Psoas muscle (tissue), 7 donors: ENCODE measurements at regions not wholly inside any gene's neighbourhood (a gene's known extent, or its start where the extent isn't known, plus 50 kb on each side); places are given as distances from the start of the nearest gene placed in this dataset.
"Not testable (repeated sequence)": the region's sequence is repeated elsewhere in the genome, so short reads cannot be mapped to it uniquely, and the experiment has no call there.

Source experiments
- ATAC-seq, 4 donors: fragments of 200-7000 bp; cut with Tn5 transposase; one replicate each; pipeline ENCODE4 v1.9.1; 2020; ENCODE audit warnings: moderate library complexity in 3 of 4, mild to moderate bottlenecking in 2 of 4
- DNase-seq, 2 donors: peaks; one replicate each; pipeline ENCODE4 v3.0.0-alpha.2; 2020
- H3K27ac ChIP-seq: fragments of 200-600 bp; one replicate; pipeline ENCODE4 v1.8.0; 2022
- H3K27me3 ChIP-seq, 3 donors: fragments of 200-600 bp in 1 of 3; one replicate each; pipeline versions ENCODE4 v1.6.1 to v1.8.0; 2013 to 2022; ENCODE audit warnings: low read length in 2 of 3, mild to moderate bottlenecking in 2 of 3, moderate library complexity in 1 of 3; ENCODE audit not compliant: insufficient read depth in 3 of 3
- H3K36me3 ChIP-seq, 2 donors: fragments of 200-600 bp in 1 of 2; one replicate each; pipeline versions ENCODE4 v1.6.1 to v1.8.0; 2013 to 2022; ENCODE audit warnings: low read depth in 1 of 2, mild to moderate bottlenecking in 1 of 2, moderate library complexity in 1 of 2; ENCODE audit not compliant: insufficient read depth in 1 of 2
- H3K4me1 ChIP-seq: fragments of 200-600 bp; one replicate; pipeline ENCODE4 v1.8.0; 2022
- H3K4me3 ChIP-seq: fragments of 200-600 bp; one replicate; pipeline ENCODE4 v1.8.0; 2022; ENCODE audit warnings: mild to moderate bottlenecking
- H3K9me3 ChIP-seq: fragments of 200-600 bp; one replicate; pipeline ENCODE4 v1.8.0; 2022
- WGBS, 3 donors: extraction: QIAGEN DNeasy Blood & Tissue Kit; methylation state at CpG; one replicate each; pipeline versions ENCODE4 v1.1.6 to v1.1.7; 2013; 5-methylcytosine and 5-hydroxymethylcytosine counted together
- intact Hi-C, 2 donors: fragments of 100-400 bp; cut with DNase I; formaldehyde crosslinking; loops; one replicate each; pipeline versions ENCODE4 v1.11.0 to v1.14.2; 2022
- TF ChIP-seq, protein P1 (sequence below): fragments of 200-600 bp; IDR thresholded peaks from one replicate; pipeline ENCODE4 v1.8.0; 2022; ENCODE audit warnings: antibody characterized with exemption
- donor health status: healthy with polysubstance abuse.
- donor health status: DM: no; HTN: no; CAD: no; lungs with moderate emphysema.
- donor health status: Bipolar disorder and iron deficiency.
- donor health status: healthy.
- donor health status: DM: yes; HTN: yes; CAD: no.
- donor health status: DM: no; HTN: no; CAD: no.
- donor health status: DM: yes; HTN: yes; CAD: no.

DNA sequence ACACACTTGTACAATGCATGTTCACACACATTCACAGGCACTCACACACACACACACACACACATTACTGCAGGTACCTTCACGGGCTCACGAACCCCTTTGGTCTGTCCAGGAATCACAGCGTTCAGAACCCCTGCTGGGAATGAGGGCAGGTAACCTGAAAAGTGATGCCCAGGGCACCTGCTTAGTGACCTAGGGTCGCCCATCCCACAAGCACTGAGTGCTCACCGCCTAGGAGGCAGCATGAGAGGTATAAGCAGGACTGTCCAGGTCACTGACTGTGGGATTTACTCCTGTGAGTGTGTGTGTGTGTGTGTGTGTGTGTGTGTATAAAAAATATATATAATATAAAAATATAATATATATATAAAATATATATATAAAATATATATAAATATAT lies 150.9 kb downstream of the GALR1 start:
- Histone ChIP-seq H3K27ac (no peak overlapping the region), H3K4me1 (no peaks in the 10 kb centered on the region), H3K9me3 (no peaks in the 10 kb centered on the region), H3K27me3 (no peaks in the 10 kb centered on the region), H3K4me3 (no peak overlapping the region), H3K36me3 (no peaks in the 10 kb centered on the region)
- 83 to 87% (median 87%) methylated on average over 5 of the region's 5 CpGs for WGBS, 3 donors
- TF ChIP-seq, protein P1, sequence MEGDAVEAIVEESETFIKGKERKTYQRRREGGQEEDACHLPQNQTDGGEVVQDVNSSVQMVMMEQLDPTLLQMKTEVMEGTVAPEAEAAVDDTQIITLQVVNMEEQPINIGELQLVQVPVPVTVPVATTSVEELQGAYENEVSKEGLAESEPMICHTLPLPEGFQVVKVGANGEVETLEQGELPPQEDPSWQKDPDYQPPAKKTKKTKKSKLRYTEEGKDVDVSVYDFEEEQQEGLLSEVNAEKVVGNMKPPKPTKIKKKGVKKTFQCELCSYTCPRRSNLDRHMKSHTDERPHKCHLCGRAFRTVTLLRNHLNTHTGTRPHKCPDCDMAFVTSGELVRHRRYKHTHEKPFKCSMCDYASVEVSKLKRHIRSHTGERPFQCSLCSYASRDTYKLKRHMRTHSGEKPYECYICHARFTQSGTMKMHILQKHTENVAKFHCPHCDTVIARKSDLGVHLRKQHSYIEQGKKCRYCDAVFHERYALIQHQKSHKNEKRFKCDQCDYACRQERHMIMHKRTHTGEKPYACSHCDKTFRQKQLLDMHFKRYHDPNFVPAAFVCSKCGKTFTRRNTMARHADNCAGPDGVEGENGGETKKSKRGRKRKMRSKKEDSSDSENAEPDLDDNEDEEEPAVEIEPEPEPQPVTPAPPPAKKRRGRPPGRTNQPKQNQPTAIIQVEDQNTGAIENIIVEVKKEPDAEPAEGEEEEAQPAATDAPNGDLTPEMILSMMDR, result no peak
- intact Hi-C loops, result no loop called here
- no peak for ATAC-seq
- DNase-seq, result no peak

DNA sequence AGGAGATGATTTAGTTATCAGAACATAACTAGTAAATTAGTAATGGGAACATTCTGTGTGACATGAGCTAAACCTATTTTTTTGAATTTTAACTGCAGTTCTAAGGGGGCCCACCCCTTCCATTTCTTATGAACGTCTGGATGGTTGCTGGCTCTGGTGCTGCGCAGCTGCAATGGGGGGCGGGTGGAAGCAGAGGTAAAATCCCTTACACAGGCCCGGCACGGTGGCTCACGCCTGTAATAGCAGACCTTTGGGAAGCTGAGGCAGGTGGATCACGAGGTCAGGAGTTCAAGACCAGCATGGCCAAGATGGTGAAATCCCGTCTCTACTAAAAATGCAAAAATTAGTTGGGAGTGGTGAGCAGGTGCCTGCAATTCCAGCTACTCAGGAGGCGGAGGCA lies 151.5 kb downstream of the GALR1 start:
- TF ChIP-seq, protein P1, result no peak
- Histone ChIP-seq H3K4me1 (no peaks in the 10 kb centered on the region), H3K27ac (no peak overlapping the region), H3K9me3 (no peaks in the 10 kb centered on the region), H3K36me3 (no peaks in the 10 kb centered on the region), H3K4me3 (no peak overlapping the region), H3K27me3 (no peaks in the 10 kb centered on the region)
- DNase-seq (no peak), ATAC-seq (no peak)
- 54 to 61% (median 61%) methylated on average over 9 of the region's 9 CpGs for WGBS, 3 donors
- intact Hi-C loops, result no loop called here

DNA sequence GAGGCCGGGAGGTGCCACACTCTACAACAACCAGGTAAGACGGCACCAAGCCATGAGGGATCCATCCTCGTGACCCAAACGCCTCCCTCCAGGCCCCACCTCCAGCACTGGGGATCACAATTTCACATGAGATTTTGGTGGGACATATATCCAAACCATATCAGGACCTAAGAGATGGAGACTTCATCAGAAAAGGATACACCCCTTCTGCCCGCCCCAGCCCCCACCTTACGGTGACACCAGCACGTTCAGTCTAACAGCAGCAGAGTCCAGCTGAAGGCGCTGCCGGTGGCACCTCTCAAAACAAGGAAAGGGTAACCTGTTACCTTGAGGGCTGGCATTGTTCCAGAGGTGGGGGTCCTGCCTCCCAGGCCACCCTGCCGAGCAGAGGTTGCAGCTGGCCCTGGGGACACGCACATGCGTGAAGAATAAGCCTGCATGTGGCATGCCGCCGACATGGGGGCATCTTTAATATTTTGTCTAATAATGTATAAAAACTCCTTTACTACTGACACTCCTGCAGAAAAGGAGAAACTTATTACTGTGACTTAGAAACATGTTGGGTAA lies 154.4 kb downstream of the GALR1 start:
- ATAC-seq (no peak), DNase-seq (no peak)
- Histone ChIP-seq H3K27ac (no peak overlapping the region), H3K36me3 (no peaks in the 10 kb centered on the region), H3K4me3 (no peak overlapping the region), H3K27me3 (no peaks in the 10 kb centered on the region), H3K4me1 (no peaks in the 10 kb centered on the region), H3K9me3 (no peaks in the 10 kb centered on the region)
- TF ChIP-seq, protein P1, result no peak
- 80 to 91% (median 89%) methylated on average over 14 of the region's 14 CpGs for WGBS, 3 donors
- intact Hi-C loops, result no loop called here

DNA sequence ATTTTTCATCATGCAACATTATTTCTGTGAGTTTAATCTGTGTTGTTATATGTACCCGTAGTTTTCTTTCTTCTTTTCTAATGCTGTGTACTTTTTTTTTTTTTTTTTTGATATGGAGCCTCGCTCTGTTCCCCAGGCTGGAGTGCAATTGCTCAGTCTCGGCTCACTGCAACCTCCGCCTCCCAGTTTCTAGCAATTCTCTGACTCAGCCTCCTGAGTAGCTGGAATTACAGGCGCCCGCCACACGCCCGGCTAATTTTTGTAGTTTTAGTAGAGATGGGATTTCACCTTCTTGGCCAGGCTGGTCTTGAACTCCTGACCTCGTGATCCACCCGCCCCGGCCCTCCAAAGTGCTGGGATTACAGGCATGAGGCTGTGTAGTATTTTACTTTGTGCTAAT lies 155.4 kb downstream of the GALR1 start:
- ATAC-seq (no peak), DNase-seq (no peak)
- intact Hi-C loops, result no loop called here
- no peak overlapping the region for H3K27ac ChIP-seq
- no peaks in the 10 kb centered on the region for H3K27me3 ChIP-seq
- TF ChIP-seq, protein P1, result no peak
- H3K9me3 ChIP-seq, result no peaks in the 10 kb centered on the region
- H3K36me3 ChIP-seq, result no peaks in the 10 kb centered on the region
- no peaks in the 10 kb centered on the region for H3K4me1 ChIP-seq
- H3K4me3 ChIP-seq, result no peak overlapping the region
- WGBS, 3 donors, result 74 to 82% (median 76%) methylated on average over 11 of the region's 11 CpGs

DNA sequence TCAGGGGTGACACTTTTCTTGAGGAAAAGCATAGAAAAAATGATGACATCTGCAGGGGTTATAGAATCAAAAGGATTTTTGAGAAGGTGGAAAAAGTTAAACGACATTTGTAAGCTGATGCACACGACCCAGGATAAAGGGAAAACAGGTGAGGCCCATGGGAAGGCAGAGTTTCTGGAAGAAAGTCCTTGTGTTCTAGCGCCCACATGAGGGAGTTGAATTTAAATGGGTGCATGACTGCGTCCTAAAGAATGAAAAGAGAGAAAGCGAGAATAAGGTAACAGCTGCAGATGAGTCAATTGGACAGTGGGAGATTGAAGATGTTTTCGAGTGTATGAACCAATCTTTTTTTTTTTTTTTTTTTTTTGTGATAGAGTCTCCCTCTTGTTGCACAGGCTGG lies 158.1 kb downstream of the GALR1 start:
- TF ChIP-seq, protein P1, result no peak
- no peaks in the 10 kb centered on the region for H3K9me3 ChIP-seq
- no peaks in the 10 kb centered on the region for H3K27me3 ChIP-seq
- 48 to 56% (median 54%) methylated on average over 6 of the region's 6 CpGs for WGBS, 3 donors
- no peaks in the 10 kb centered on the region for H3K36me3 ChIP-seq
- no peaks in the 10 kb centered on the region for H3K4me1 ChIP-seq
- H3K4me3 ChIP-seq, result no peak overlapping the region
- intact Hi-C loops, result no loop called here
- H3K27ac ChIP-seq, result no peak overlapping the region
- DNase-seq, result no peak
- ATAC-seq, result no peak

DNA sequence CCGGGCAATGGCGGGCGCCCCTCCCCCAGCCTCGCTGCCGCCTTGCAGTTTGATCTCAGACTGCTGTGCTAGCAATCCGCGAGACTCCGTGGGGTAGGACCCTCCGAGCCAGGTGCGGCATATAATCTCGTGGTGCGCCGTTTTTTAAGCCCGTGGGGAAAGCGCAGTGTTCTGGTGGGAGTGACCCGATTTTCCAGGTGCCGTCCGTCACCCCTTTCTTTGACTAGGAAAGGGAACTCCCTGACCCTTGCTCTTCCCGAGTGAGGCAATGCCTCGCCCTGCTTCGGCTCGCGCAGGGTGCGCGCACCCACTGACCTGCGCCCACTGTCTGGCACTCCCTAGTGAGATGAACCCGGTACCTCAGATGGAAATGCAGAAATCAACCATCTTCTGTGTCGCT lies 171.9 kb downstream of the GALR1 start:
- H3K27ac ChIP-seq, H3K4me3 ChIP-seq, H3K4me1 ChIP-seq, H3K36me3 ChIP-seq, ATAC-seq, H3K9me3 ChIP-seq, H3K27me3 ChIP-seq, intact Hi-C loops, DNase-seq: not testable (repeated sequence)
- WGBS, 3 donors, result 83 to 87% (median 86%) methylated on average over 13 to 28 of the region's 28 CpGs
